GM23338 (cell line): ENCODE measurements at regions not wholly inside any gene's neighbourhood (a gene's known extent, or its start where the extent isn't known, plus 50 kb on each side); places are given as distances from the start of the nearest gene placed in this dataset.
A peak's percentile ranks its signal among the peaks of the same experiment; 100 is the strongest.

Experiments used
- ATAC-seq: fragments of 200-7000 bp; cut with Tn5 transposase; 3 replicates; pipeline ENCODE4 v1.9.1; 2020
- DNase-seq: peaks from one replicate; pipeline ENCODE4 v3.0.0-alpha.2; 2015; ENCODE audit warnings: low spot score
- H2AFZ ChIP-seq: fragments of 200-600 bp; sonication (generic); 2 replicates; pipeline ENCODE4 v1.8.0; 2016; ENCODE audit warnings: antibody characterized with exemption, mild to moderate bottlenecking, moderate library complexity
- H3F3A ChIP-seq: fragments of 200-600 bp; sonication (generic); replicated peaks from 2 replicates; pipeline ENCODE4 v1.8.0; 2017; ENCODE audit warnings: antibody characterized with exemption, mixed run types, low read depth
- H3K27ac ChIP-seq: fragments of 200-600 bp; sonication (generic); 2 replicates; pipeline ENCODE4 v1.6.1; 2016; ENCODE audit warnings: low read depth
- H3K27me3 ChIP-seq: fragments of 200-600 bp; sonication (generic); 2 replicates; pipeline ENCODE4 v1.8.0; 2016; ENCODE audit warnings: mild to moderate bottlenecking, mixed run types, moderate library complexity; ENCODE audit not compliant: insufficient read depth
- H3K36me3 ChIP-seq: fragments of 200-600 bp; sonication (generic); 2 replicates; pipeline ENCODE4 v1.8.0; 2016; ENCODE audit warnings: mild to moderate bottlenecking; ENCODE audit not compliant: insufficient read depth
- H3K4me1 ChIP-seq: fragments of 200-600 bp; sonication (generic); 2 replicates; pipeline ENCODE4 v1.8.0; 2016; ENCODE audit warnings: mild to moderate bottlenecking, moderate library complexity; ENCODE audit not compliant: insufficient read depth
- H3K4me2 ChIP-seq: fragments of 200-600 bp; sonication (generic); 2 replicates; pipeline ENCODE4 v1.7.1; 2017; ENCODE audit warnings: mixed run types
- H3K4me3 ChIP-seq: fragments of 200-600 bp; sonication (generic); 2 replicates; pipeline ENCODE4 v1.6.1; 2016; ENCODE audit warnings: mixed run types
- H3K79me2 ChIP-seq: fragments of 200-600 bp; sonication (generic); replicated peaks from 2 replicates; pipeline ENCODE4 v1.8.0; 2017; ENCODE audit warnings: mild to moderate bottlenecking; ENCODE audit not compliant: insufficient read depth
- H3K9me2 ChIP-seq: fragments of 200-600 bp; sonication (generic); 2 replicates; pipeline ENCODE4 v1.8.0; 2017; ENCODE audit not compliant: insufficient read depth
- H4K20me1 ChIP-seq: fragments of 200-600 bp; sonication (generic); replicated peaks from 2 replicates; pipeline ENCODE4 v1.8.0; 2017; ENCODE audit warnings: mild to moderate bottlenecking; ENCODE audit not compliant: insufficient read depth
- H3K27ac Mint-ChIP-seq: 2 replicates; pipeline ENCODE4 v1.8.0; 2020; ENCODE audit warnings: inconsistent platforms, mild to moderate bottlenecking, moderate library complexity, mixed read lengths
- H3K27me3 Mint-ChIP-seq: 3 replicates; pipeline ENCODE4 v1.8.0; 2022; ENCODE audit warnings: low read depth, mild to moderate bottlenecking, moderate library complexity, mixed read lengths, inconsistent platforms; ENCODE audit not compliant: insufficient read depth, poor library complexity
- H3K36me3 Mint-ChIP-seq: 3 replicates; pipeline ENCODE4 v1.8.0; 2021; ENCODE audit warnings: low read depth, mild to moderate bottlenecking, inconsistent platforms, moderate library complexity, mixed read lengths
- H3K4me1 Mint-ChIP-seq: 3 replicates; pipeline ENCODE4 v1.8.0; 2020; ENCODE audit warnings: mild to moderate bottlenecking, inconsistent platforms, mixed read lengths
- H3K4me3 Mint-ChIP-seq: 3 replicates; pipeline ENCODE4 v1.8.0; 2021; ENCODE audit warnings: moderate library complexity, mild to moderate bottlenecking, inconsistent platforms, mixed read lengths
- H3K9me3 Mint-ChIP-seq: 3 replicates; pipeline ENCODE4 v1.8.0; 2020; ENCODE audit warnings: moderate library complexity, mild to moderate bottlenecking, inconsistent platforms, mixed read lengths
- CREB1 ChIP-seq: fragments of 250-450 bp; sonication (Bioruptor Pico); IDR thresholded peaks from 2 replicates; pipeline ENCODE4 v1.5.0; 2020; ENCODE audit warnings: low read depth, mild to moderate bottlenecking, moderate library complexity
- CTCF ChIP-seq, 2 experiments: fragments of 200-600 bp in 1 of 2; sonication (generic) in 1 of 2; conservative IDR thresholded peaks; 2 replicates each; pipeline versions ENCODE4 v1.5.1 to v1.6.1; 2016 to 2017; ENCODE audit warnings: antibody characterized with exemption in 2 of 2, low read depth in 2 of 2, mild to moderate bottlenecking in 2 of 2, moderate library complexity in 1 of 2
- ETS1 ChIP-seq: IDR thresholded peaks from 2 replicates; pipeline ENCODE4 v1.6.1; 2016; ENCODE audit warnings: antibody characterized with exemption
- EZH2phosphoT487 ChIP-seq: fragments of 200-600 bp; sonication (generic); IDR thresholded peaks from one replicate; pipeline ENCODE4 v1.8.1; 2018; ENCODE audit warnings: antibody characterized with exemption; ENCODE audit not compliant: unreplicated experiment
- JUNB ChIP-seq: IDR thresholded peaks from one replicate; pipeline ENCODE4 v1.6.1; 2016; ENCODE audit warnings: antibody characterized with exemption; ENCODE audit not compliant: unreplicated experiment
- NANOG ChIP-seq: IDR thresholded peaks from 2 replicates; pipeline ENCODE4 v1.6.1; 2016; ENCODE audit warnings: antibody characterized with exemption, borderline replicate concordance
- REST ChIP-seq: IDR thresholded peaks from one replicate; pipeline ENCODE4 v1.6.1; 2018; ENCODE audit warnings: antibody characterized with exemption; ENCODE audit not compliant: unreplicated experiment
- ZNF462 ChIP-seq: fragments of 250-450 bp; sonication (Bioruptor Pico); IDR thresholded peaks from 2 replicates; pipeline ENCODE4 v1.5.0; 2020; ENCODE audit warnings: mild to moderate bottlenecking, moderate library complexity

GRCh38 chr4:185965426-185966384 is 103.3 kb upstream of the TLR3 start:
- H3F3A ChIP-seq, result no peaks in the 10 kb centered on the region
- H3K36me3 ChIP-seq, result peaks cover 6% of the 10 kb centered on the region; the same call in 1 of the 2 replicates
- no peak overlapping the region for H3K4me2 ChIP-seq
- H2AFZ ChIP-seq, result peak overlapping the region; percentile 80; the same call in 1 of the 2 replicates
- H3K9me3 Mint-ChIP-seq, result peaks cover 11% of the 10 kb centered on the region
- peaks cover 11% of the 10 kb centered on the region; the same call in 1 of the 2 replicates for H3K4me1 ChIP-seq
- no peak overlapping the region for H3K4me3 ChIP-seq
- no peaks in the 10 kb centered on the region for H4K20me1 ChIP-seq
- no peak overlapping the region for H3K4me3 Mint-ChIP-seq
- no peak overlapping the region for H3K27ac ChIP-seq
- H3K36me3 Mint-ChIP-seq, result peaks cover 15% of the 10 kb centered on the region
- H3K9me2 ChIP-seq, result no peaks in the 10 kb centered on the region
- H3K27ac Mint-ChIP-seq, result peak overlapping the region; percentile 35; the same call in 1 of the 2 replicates
- no peaks in the 10 kb centered on the region for H3K79me2 ChIP-seq
- peaks cover 4% of the 10 kb centered on the region for H3K27me3 Mint-ChIP-seq
- no peak for DNase-seq
- no peak for TF ChIP-seq NANOG
- no peak for TF ChIP-seq EZH2phosphoT487
- no peak for TF ChIP-seq REST
- no peak for TF ChIP-seq ZNF462
- no peak for TF ChIP-seq CTCF (conservative IDR thresholded peaks at IDR 0.05; ENCODE audit: low read depth in 2 of 2)
- no peak for TF ChIP-seq JUNB
- no peak for TF ChIP-seq CREB1 (CRISPR knock-in tag)
- TF ChIP-seq ETS1, result no peak
- ATAC-seq, result no peak
- H3K27me3 ChIP-seq, result no peaks in the 10 kb centered on the region
- H3K4me1 Mint-ChIP-seq, result peaks cover 9% of the 10 kb centered on the region
